Endothelial cell of umbilical vein (primary cell): ENCODE measurements at regions not wholly inside any gene's neighbourhood (a gene's known extent, or its start where the extent isn't known, plus 50 kb on each side); places are given as distances from the start of the nearest gene placed in this dataset.

Source experiments
- BruUV-seq: library from RNA; stranded (reverse); fragments of 400-500 nt; replicated peaks from 2 replicates; lab custom pipeline; 2021; lab: Mats Ljungman, UMichigan
- CTCF ChIA-PET: fragments of 300-600, 350-600 bp; sonication (Branson Sonifier 250); formaldehyde crosslinking; loops from one replicate; lab custom pipeline; 2021; ENCODE audit warnings: antibody characterized with exemption, inconsistent platforms; lab: Charles Lee
- POLR2A ChIA-PET: fragments of 300-600, 350-600 bp; sonication (Branson Sonifier 250); formaldehyde crosslinking; loops from one replicate; lab custom pipeline; 2021; ENCODE audit warnings: antibody characterized with exemption, inconsistent platforms; lab: Charles Lee
- DNase-seq: peaks from one replicate; pipeline ENCODE4 v3.0.0-alpha.2; 2011; ENCODE audit warnings: low read depth, low spot score
- FAIRE-seq: peaks from 2 replicates; lab custom pipeline; 2011; peaks lifted over from hg19 to GRCh38; lab: Jason Lieb, UNC
- H2AFZ ChIP-seq: 2 replicates; pipeline ENCODE4 v1.6.0; 2012; ENCODE audit warnings: low read depth, low read length, control low read depth, inconsistent platforms
- H3K27ac ChIP-seq: 2 replicates; pipeline ENCODE4 v1.5.1; 2011; ENCODE audit warnings: low read depth, mild to moderate bottlenecking, control low read depth, low read length, moderate library complexity; ENCODE audit not compliant: insufficient read depth
- H3K27me3 ChIP-seq, 2 experiments: 2 replicates each; pipeline versions ENCODE4 v1.6.0 to v1.6.1; 2011; ENCODE audit warnings: low read length in 2 of 2, mixed read lengths in 1 of 2; ENCODE audit not compliant: control insufficient read depth in 2 of 2, insufficient read depth in 2 of 2
- H3K36me3 ChIP-seq, 2 experiments: 2 replicates in 1 of 2; 3 replicates in 1 of 2; pipeline ENCODE4 v1.5.1; 2011; ENCODE audit warnings: low read length in 2 of 2, mild to moderate bottlenecking in 1 of 2, moderate library complexity in 1 of 2; ENCODE audit not compliant: control insufficient read depth in 2 of 2, insufficient read depth in 2 of 2; ENCODE audit errors: extremely low read depth in 1 of 2
- H3K4me1 ChIP-seq: 3 replicates; pipeline ENCODE4 v1.5.1; 2011; ENCODE audit warnings: mild to moderate bottlenecking, low read length; ENCODE audit not compliant: control insufficient read depth, insufficient read depth; ENCODE audit errors: extremely low read depth
- H3K4me2 ChIP-seq: 2 replicates; pipeline ENCODE4 v1.6.1; 2011; ENCODE audit warnings: low read length, control low read depth, mixed read lengths; ENCODE audit not compliant: insufficient read depth
- H3K4me3 ChIP-seq, 3 experiments: fragments of 200-600 bp in 1 of 3; sonication (generic), shearing (Covaris generic) in 1 of 3; replicated peaks in 1 of 3; 2 replicates each; pipeline ENCODE4 v1.5.1; 2011 to 2016; ENCODE audit warnings: control low read depth in 3 of 3, low read length in 3 of 3, mild to moderate bottlenecking in 2 of 3, inconsistent platforms in 1 of 3, low read depth in 1 of 3, moderate library complexity in 1 of 3; ENCODE audit not compliant: insufficient read depth in 1 of 3
- H3K79me2 ChIP-seq: 2 replicates; pipeline ENCODE4 v1.6.0; 2012; ENCODE audit warnings: low read length, inconsistent platforms; ENCODE audit not compliant: control insufficient read depth, insufficient read depth
- H3K9ac ChIP-seq: replicated peaks from 2 replicates; pipeline ENCODE3; 2011; ENCODE audit warnings: low read length, control low read depth; ENCODE audit not compliant: insufficient read depth; ENCODE audit errors: extremely low read depth
- H3K9me1 ChIP-seq: replicated peaks from 3 replicates; pipeline ENCODE4 v1.6.0; 2011; ENCODE audit warnings: mild to moderate bottlenecking, low read length; ENCODE audit not compliant: control insufficient read depth, insufficient read depth; ENCODE audit errors: extremely low read depth
- H3K9me3 ChIP-seq: replicated peaks from 2 replicates; pipeline ENCODE4 v1.5.1; 2012; ENCODE audit warnings: low read length, inconsistent platforms; ENCODE audit not compliant: control insufficient read depth, insufficient read depth
- H4K20me1 ChIP-seq: replicated peaks from 2 replicates; pipeline ENCODE3; 2011; ENCODE audit warnings: mild to moderate bottlenecking, low read length; ENCODE audit not compliant: control insufficient read depth, insufficient read depth; ENCODE audit errors: extremely low read depth
- EZH2 ChIP-seq: IDR thresholded peaks from 2 replicates; pipeline ENCODE4 v1.6.1; 2012; ENCODE audit warnings: borderline replicate concordance, low read depth, mild to moderate bottlenecking, moderate library complexity, low read length, inconsistent platforms; ENCODE audit not compliant: severe bottlenecking
- FOS ChIP-seq: IDR thresholded peaks from 2 replicates; pipeline ENCODE4 v1.6.1; 2011; ENCODE audit warnings: mild to moderate bottlenecking, low read length, moderate library complexity, borderline replicate concordance; ENCODE audit not compliant: insufficient read depth
- GATA2 ChIP-seq: IDR thresholded peaks from 2 replicates; pipeline ENCODE4 v1.7.0; 2011; ENCODE audit warnings: low read depth, mild to moderate bottlenecking, moderate library complexity, mixed read lengths, low read length; ENCODE audit not compliant: insufficient read length, insufficient read depth
- JUN ChIP-seq: IDR thresholded peaks from 2 replicates; pipeline ENCODE4 v1.6.1; 2011; ENCODE audit warnings: borderline replicate concordance, low read depth; ENCODE audit not compliant: insufficient read length, insufficient read depth
- MYC ChIP-seq: IDR thresholded peaks from one replicate; pipeline ENCODE4 v1.6.1; 2011; ENCODE audit warnings: mild to moderate bottlenecking, low read depth, low read length
- POLR2A ChIP-seq: IDR thresholded peaks from 2 replicates; pipeline ENCODE4 v1.6.1; 2012; ENCODE audit warnings: low read depth, mild to moderate bottlenecking, control low read depth, low read length
- POLR2AphosphoS5 ChIP-seq: IDR thresholded peaks from 2 replicates; pipeline ENCODE4 v1.6.1; 2012; ENCODE audit warnings: low read depth, mild to moderate bottlenecking, control low read depth, low read length, moderate library complexity; ENCODE audit not compliant: insufficient read depth
- dilution Hi-C: fragments of 300-500 bp; cut with MboI; formaldehyde crosslinking; loops from one replicate; pipeline ENCODE4 v1.15.0; 2019; ENCODE audit warnings: low sequenced_read_pairs; ENCODE audit not compliant: extremely low pct_ligation_motif_present
- intact Hi-C: fragments of 100-400 bp; cut with micrococcal nuclease; formaldehyde crosslinking; loops from one replicate; pipeline ENCODE4 v1.10.0; 2022
- TF ChIP-seq, protein P1 (sequence below), 2 donors: IDR thresholded peaks; 1 replicate in 1 of 2; 2 replicates in 1 of 2; pipeline ENCODE4 v1.5.1; 2011; ENCODE audit warnings: low read length in 2 of 2, mild to moderate bottlenecking in 2 of 2, moderate library complexity in 2 of 2, control low read depth in 1 of 2, inconsistent platforms in 1 of 2, low read depth in 1 of 2; ENCODE audit not compliant: insufficient read depth in 1 of 2; ENCODE audit errors: extremely low read depth in 1 of 2
- TF ChIP-seq, protein P2 (sequence below): IDR thresholded peaks from 2 replicates; pipeline ENCODE4 v1.6.1; 2011; ENCODE audit not compliant: insufficient read depth, insufficient read length

DNA sequence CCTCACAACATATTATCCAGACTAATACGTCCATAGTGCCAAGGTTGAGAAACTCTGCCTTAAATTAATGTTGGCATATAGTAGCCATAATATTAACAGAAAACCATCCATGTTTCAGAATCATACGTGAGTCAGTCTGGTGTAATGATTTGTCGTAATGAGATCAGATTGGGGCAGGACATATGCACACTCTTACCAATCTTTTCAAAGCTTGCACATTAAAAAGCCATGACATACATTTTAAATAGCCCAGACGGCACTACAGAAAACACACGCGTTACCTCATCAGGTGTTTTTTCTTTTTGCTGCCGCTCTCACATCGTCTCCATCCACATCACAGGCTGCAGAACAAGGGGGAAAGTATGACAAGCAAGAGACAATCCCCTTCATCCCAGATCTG lies 211.6 kb downstream of the NEBL start:
- BruUV-seq, result no TSS peak
- TF ChIP-seq, protein P1, sequence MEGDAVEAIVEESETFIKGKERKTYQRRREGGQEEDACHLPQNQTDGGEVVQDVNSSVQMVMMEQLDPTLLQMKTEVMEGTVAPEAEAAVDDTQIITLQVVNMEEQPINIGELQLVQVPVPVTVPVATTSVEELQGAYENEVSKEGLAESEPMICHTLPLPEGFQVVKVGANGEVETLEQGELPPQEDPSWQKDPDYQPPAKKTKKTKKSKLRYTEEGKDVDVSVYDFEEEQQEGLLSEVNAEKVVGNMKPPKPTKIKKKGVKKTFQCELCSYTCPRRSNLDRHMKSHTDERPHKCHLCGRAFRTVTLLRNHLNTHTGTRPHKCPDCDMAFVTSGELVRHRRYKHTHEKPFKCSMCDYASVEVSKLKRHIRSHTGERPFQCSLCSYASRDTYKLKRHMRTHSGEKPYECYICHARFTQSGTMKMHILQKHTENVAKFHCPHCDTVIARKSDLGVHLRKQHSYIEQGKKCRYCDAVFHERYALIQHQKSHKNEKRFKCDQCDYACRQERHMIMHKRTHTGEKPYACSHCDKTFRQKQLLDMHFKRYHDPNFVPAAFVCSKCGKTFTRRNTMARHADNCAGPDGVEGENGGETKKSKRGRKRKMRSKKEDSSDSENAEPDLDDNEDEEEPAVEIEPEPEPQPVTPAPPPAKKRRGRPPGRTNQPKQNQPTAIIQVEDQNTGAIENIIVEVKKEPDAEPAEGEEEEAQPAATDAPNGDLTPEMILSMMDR (IDR thresholded peaks at IDR 0.05; ENCODE audit: extremely low read depth in 1 of 2, insufficient read depth in 1 of 2, low read depth in 1 of 2, low read length in 2 of 2), result no peak
- TF ChIP-seq, protein P2, sequence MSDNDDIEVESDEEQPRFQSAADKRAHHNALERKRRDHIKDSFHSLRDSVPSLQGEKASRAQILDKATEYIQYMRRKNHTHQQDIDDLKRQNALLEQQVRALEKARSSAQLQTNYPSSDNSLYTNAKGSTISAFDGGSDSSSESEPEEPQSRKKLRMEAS, result no peak
- no peak for TF ChIP-seq JUN
- no peak for TF ChIP-seq POLR2A
- no peak for TF ChIP-seq MYC
- Histone ChIP-seq H3K79me2 (no peaks in the 10 kb centered on the region), H3K4me1 (no peaks in the 10 kb centered on the region), H3K36me3 (no peaks in the 10 kb centered on the region), H2AFZ (no peak overlapping the region), H3K9ac (no peak overlapping the region), H3K4me2 (no peak overlapping the region), H3K9me1 (no peaks in the 10 kb centered on the region), H3K4me3 (no peak overlapping the region), H3K27me3 (no peaks in the 10 kb centered on the region), H4K20me1 (no peaks in the 10 kb centered on the region), H3K9me3 (peaks cover 2% of the 10 kb centered on the region), H3K27ac (no peak overlapping the region)
- intact Hi-C loops (no loop called here), dilution Hi-C loops (no loop called here)
- DNase-seq, result no peak
- CTCF ChIA-PET, result no interaction called here
- POLR2A ChIA-PET, result no interaction called here
- no peak for FAIRE-seq

DNA sequence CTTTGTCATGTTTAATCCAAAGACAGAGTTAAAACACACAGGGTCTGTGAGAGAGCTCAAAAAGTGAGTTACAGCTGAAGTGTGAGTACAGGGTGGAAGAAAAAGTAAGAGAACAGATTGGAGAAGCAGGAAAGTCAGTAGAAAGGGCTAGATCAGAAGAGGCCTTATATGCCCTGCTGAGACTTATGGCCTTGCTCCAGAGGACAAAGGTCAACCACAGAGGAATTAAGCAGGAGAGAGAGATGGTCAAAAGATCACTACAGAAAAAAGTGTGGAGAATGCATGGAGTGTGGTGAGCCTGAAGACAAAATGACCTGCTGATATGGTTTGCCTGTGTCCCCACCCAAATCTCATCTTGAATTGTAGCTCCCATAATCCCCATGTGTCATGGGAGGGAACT lies 213.8 kb downstream of the NEBL start:
- intact Hi-C loops, result no loop called here

More for the DNA sequence above, 213.8 kb downstream of the NEBL start:
- DNase-seq (no peak), FAIRE-seq (no peak)
- no peaks in the 10 kb centered on the region for H4K20me1 ChIP-seq
- H3K27ac ChIP-seq, result no peak overlapping the region
- TF ChIP-seq JUN (no peak), POLR2AphosphoS5 (no peak), POLR2A (no peak), MYC (no peak), EZH2 (no peak), GATA2 (no peak), FOS (no peak)
- TF ChIP-seq, protein P2, result no peak
- TF ChIP-seq, protein P1 (IDR thresholded peaks at IDR 0.05; ENCODE audit: extremely low read depth in 1 of 2, insufficient read depth in 1 of 2, low read depth in 1 of 2, low read length in 2 of 2), result no peak
- CTCF ChIA-PET, result no interaction called here
- H2AFZ ChIP-seq, result no peak overlapping the region
- H3K79me2 ChIP-seq, result no peaks in the 10 kb centered on the region
- H3K4me1 ChIP-seq, result no peaks in the 10 kb centered on the region
- POLR2A ChIA-PET, result no interaction called here
- dilution Hi-C loops, result no loop called here
- no peaks in the 10 kb centered on the region for H3K27me3 ChIP-seq
- no peak overlapping the region for H3K9ac ChIP-seq
- peaks cover 3% of the 10 kb centered on the region for H3K9me3 ChIP-seq
- no TSS peak for BruUV-seq
- H3K4me3 ChIP-seq, result no peak overlapping the region
- no peak overlapping the region for H3K4me2 ChIP-seq
- no peaks in the 10 kb centered on the region for H3K36me3 ChIP-seq
- no peaks in the 10 kb centered on the region for H3K9me1 ChIP-seq
